Gastrocnemius medialis (tissue), 4 donors: ENCODE measurements at regions not wholly inside any gene's neighbourhood (a gene's known extent, or its start where the extent isn't known, plus 50 kb on each side); places are given as distances from the start of the nearest gene placed in this dataset.

Experiments used
- ATAC-seq, 2 donors: fragments of 150-250 bp; one replicate each; pipeline ENCODE4 v1.9.1; 2016
- DNase-seq, 2 donors: peaks; one replicate each; pipeline ENCODE4 v3.0.0-alpha.2; 2019
- H3K27ac ChIP-seq, 4 donors: fragments of 200-600 bp; sonication (generic); 1 replicate in 1 of 4; 2 replicates in 3 of 4; pipeline ENCODE4 v1.5.1; 2016 to 2018; ENCODE audit warnings: mild to moderate bottlenecking in 2 of 4, moderate library complexity in 1 of 4
- H3K27me3 ChIP-seq, 3 donors: fragments of 200-600 bp; sonication (generic) in 2 of 3; 1 replicate in 1 of 3; 2 replicates in 2 of 3; pipeline versions ENCODE4 v1.5.1 to v1.6.0; 2016 to 2019; ENCODE audit warnings: mild to moderate bottlenecking in 1 of 3, moderate library complexity in 1 of 3
- H3K36me3 ChIP-seq, 2 donors: fragments of 200-600 bp; sonication (generic) in 1 of 2; one replicate each; pipeline ENCODE4 v1.5.1; 2017 to 2018
- H3K4me1 ChIP-seq, 2 donors: fragments of 200-600 bp; sonication (generic) in 1 of 2; one replicate each; pipeline ENCODE4 v1.5.1; 2016 to 2017; ENCODE audit warnings: mild to moderate bottlenecking in 2 of 2
- H3K4me3 ChIP-seq, 4 donors: fragments of 200-600 bp; sonication (generic) in 3 of 4; 1 replicate in 1 of 4; 2 replicates in 3 of 4; pipeline ENCODE4 v1.5.1; 2016 to 2019; ENCODE audit warnings: mild to moderate bottlenecking in 2 of 4
- H3K9me3 ChIP-seq, 3 donors: fragments of 200-600 bp; sonication (generic) in 2 of 3; 1 replicate in 1 of 3; 2 replicates in 2 of 3; pipeline ENCODE4 v1.5.1; 2016 to 2019
- CTCF ChIP-seq, 5 experiments: fragments of 450-650 bp in 3 of 5; fragments of 200-600 bp in 2 of 5; sonication (generic) in 2 of 5; IDR thresholded peaks in 4 of 5; conservative IDR thresholded peaks in 1 of 5; 1 replicate in 4 of 5; 2 replicates in 1 of 5; pipeline ENCODE4 v1.5.1; 2016 to 2019; ENCODE audit warnings: antibody characterized with exemption in 5 of 5, mild to moderate bottlenecking in 3 of 5, moderate library complexity in 3 of 5
- POLR2A ChIP-seq, 2 donors: fragments of 450-650 bp; IDR thresholded peaks; one replicate each; pipeline ENCODE4 v1.6.1; 2017; ENCODE audit warnings: antibody characterized with exemption in 2 of 2, mild to moderate bottlenecking in 2 of 2, moderate library complexity in 2 of 2
- in situ Hi-C, 4 donors: fragments of 200-750 bp; cut with MboI; loops; one replicate each; pipeline versions ENCODE4 v1.15.0 to v1.8.0; 2017; ENCODE audit warnings: low sequenced_read_pairs in 4 of 4
- intact Hi-C: fragments of 100-400 bp; cut with DNase I; formaldehyde crosslinking; loops from one replicate; pipeline ENCODE4 v1.15.1; 2023; ENCODE audit warnings: low total_unique reads

- H3K27ac ChIP-seq, result peak overlapping the region; percentile 29 to 62 (median 46)
- peak in 1 of 2 donors; percentile 35 for DNase-seq
- ATAC-seq, result peak in 1 of 2 donors; percentile 70
- in situ Hi-C loops (no loop called here), intact Hi-C loops (no loop called here)
- peaks cover 21 to 22% of the 10 kb centered on the region in 2 donors for H3K4me1 ChIP-seq
- TF ChIP-seq CTCF (IDR thresholded peaks at IDR 0.05 in 4 of 5, conservative IDR thresholded peaks at IDR 0.05 in 1 of 5), result no peak
- TF ChIP-seq POLR2A (IDR thresholded peaks at IDR 0.05), result no peak
- no peak overlapping the region for H3K4me3 ChIP-seq
- H3K36me3 ChIP-seq, result no peaks in the 10 kb centered on the region
- no peaks in the 10 kb centered on the region for H3K9me3 ChIP-seq
- no peaks in the 10 kb centered on the region for H3K27me3 ChIP-seq
These were observed 384.9 kb downstream of the KCNRG start for GRCh38 chr13:50400035-50400726.

DNA sequence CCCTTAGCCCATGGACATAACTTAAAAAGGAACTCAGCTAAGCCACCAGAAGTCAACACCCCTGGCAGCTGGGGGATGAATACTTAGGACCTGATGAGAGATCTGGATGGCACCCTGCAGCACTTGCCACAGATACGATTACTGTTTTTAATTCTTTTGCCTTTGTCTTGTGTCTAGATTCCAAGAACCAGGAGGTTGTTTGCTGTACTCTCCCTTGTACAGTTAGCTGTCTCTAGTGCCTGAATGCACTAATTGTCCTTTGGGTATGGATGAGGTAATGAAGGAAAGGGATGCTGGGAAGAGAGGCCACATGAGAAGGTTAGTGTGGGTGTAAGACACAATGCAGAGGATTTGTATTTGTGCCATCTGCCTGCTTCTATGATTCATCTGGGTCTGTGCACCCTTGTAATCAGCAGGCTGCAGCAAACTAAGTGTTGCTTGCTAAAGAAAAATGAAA is 385.8 kb downstream of the KCNRG start:
- in situ Hi-C loops, result no loop called here
- H3K9me3 ChIP-seq, result no peaks in the 10 kb centered on the region
- DNase-seq, result no peak
- H3K27ac ChIP-seq, result no peak overlapping the region
- H3K36me3 ChIP-seq, result no peaks in the 10 kb centered on the region
- H3K4me1 ChIP-seq, result peaks cover 18 to 22% of the 10 kb centered on the region in 2 donors
- H3K27me3 ChIP-seq, result no peaks in the 10 kb centered on the region
- ATAC-seq, result no peak
- H3K4me3 ChIP-seq, result no peak overlapping the region
- TF ChIP-seq POLR2A (IDR thresholded peaks at IDR 0.05) (no peak), CTCF (IDR thresholded peaks at IDR 0.05 in 4 of 5, conservative IDR thresholded peaks at IDR 0.05 in 1 of 5) (no peak)
- intact Hi-C loops, result no loop called here

- Histone ChIP-seq H3K4me1 (peaks cover 15 to 22% of the 10 kb centered on the region in 2 donors), H3K9me3 (no peaks in the 10 kb centered on the region), H3K27me3 (no peaks in the 10 kb centered on the region), H3K27ac (no peak overlapping the region), H3K36me3 (no peaks in the 10 kb centered on the region), H3K4me3 (no peak overlapping the region)
- ATAC-seq (no peak), DNase-seq (no peak)
- no peak for TF ChIP-seq POLR2A (IDR thresholded peaks at IDR 0.05)
- TF ChIP-seq CTCF (IDR thresholded peaks at IDR 0.05 in 4 of 5, conservative IDR thresholded peaks at IDR 0.05 in 1 of 5), result no peak
- intact Hi-C loops (no loop called here), in situ Hi-C loops (no loop called here)
These were observed 386.6 kb downstream of the KCNRG start for GRCh38 chr13:50401721-50402465.

DNA sequence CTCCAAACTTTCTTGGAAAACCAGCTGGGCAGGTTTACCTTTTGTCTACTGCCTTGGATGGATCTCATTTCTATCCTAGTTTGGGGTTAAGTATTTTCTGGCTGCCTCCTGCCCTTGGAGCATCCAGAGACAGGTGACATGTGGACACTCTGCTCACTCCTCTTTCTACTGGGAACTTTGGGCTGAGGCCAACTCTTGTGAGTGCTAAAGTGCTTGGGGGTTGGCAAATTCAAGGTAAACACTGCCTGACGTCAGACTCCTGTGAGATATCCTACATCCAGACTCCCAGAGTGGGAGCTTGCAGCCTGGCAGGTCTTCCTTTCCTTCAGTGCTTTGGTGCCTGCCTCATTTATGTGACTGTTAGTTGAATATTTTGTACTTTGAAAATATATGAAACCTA is 388.1 kb downstream of the KCNRG start:
- Histone ChIP-seq H3K4me1 (peaks cover 15 to 22% of the 10 kb centered on the region in 2 donors), H3K27ac (no peak overlapping the region), H3K9me3 (no peaks in the 10 kb centered on the region), H3K36me3 (no peaks in the 10 kb centered on the region), H3K4me3 (no peak overlapping the region), H3K27me3 (no peaks in the 10 kb centered on the region)
- TF ChIP-seq CTCF (IDR thresholded peaks at IDR 0.05 in 4 of 5, conservative IDR thresholded peaks at IDR 0.05 in 1 of 5), result no peak
- DNase-seq, result no peak
- intact Hi-C loops (no loop called here), in situ Hi-C loops (no loop called here)
- ATAC-seq, result no peak
